Smooth muscle cell (in vitro differentiated cells): ENCODE measurements at regions not wholly inside any gene's neighbourhood (a gene's known extent, or its start where the extent isn't known, plus 50 kb on each side); places are given as distances from the start of the nearest gene placed in this dataset.

Experiments
- DNase-seq: peaks from one replicate; lab custom pipeline; 2025; ENCODE audit not compliant: unreplicated experiment; lab: John Stamatoyannopoulos, UW
- H2AFZ ChIP-seq: fragments of 200-600 bp; sonication (generic); 2 replicates; pipeline ENCODE4 v1.6.0; 2016; ENCODE audit warnings: antibody characterized with exemption, low read depth, mild to moderate bottlenecking
- H3F3A ChIP-seq: fragments of 200-600 bp; sonication (generic); 2 replicates; pipeline ENCODE4 v1.6.0; 2017; ENCODE audit warnings: antibody characterized with exemption, low read depth
- H3K27ac ChIP-seq: fragments of 200-600 bp; sonication (generic); 2 replicates; pipeline ENCODE4 v1.5.1; 2016; ENCODE audit warnings: low read depth, mild to moderate bottlenecking
- H3K27me3 ChIP-seq: fragments of 200-600 bp; sonication (generic); 2 replicates; pipeline ENCODE4 v1.6.1; 2016; ENCODE audit warnings: low read depth, mild to moderate bottlenecking
- H3K36me3 ChIP-seq: fragments of 200-600 bp; sonication (generic); 2 replicates; pipeline ENCODE4 v1.5.1; 2016; ENCODE audit warnings: low read depth
- H3K4me1 ChIP-seq: fragments of 200-600 bp; sonication (generic); 2 replicates; pipeline ENCODE4 v1.5.1; 2016; ENCODE audit warnings: low read depth
- H3K4me2 ChIP-seq: fragments of 200-600 bp; sonication (generic); 2 replicates; pipeline ENCODE4 v1.6.0; 2016; ENCODE audit warnings: mild to moderate bottlenecking
- H3K4me3 ChIP-seq: fragments of 200-600 bp; sonication (generic); 2 replicates; pipeline ENCODE4 v1.5.1; 2016; ENCODE audit warnings: mild to moderate bottlenecking
- H3K79me2 ChIP-seq: fragments of 200-600 bp; sonication (generic); 2 replicates; pipeline ENCODE4 v1.6.0; 2016; ENCODE audit warnings: low read depth, mild to moderate bottlenecking
- H3K9ac ChIP-seq: fragments of 200-600 bp; sonication (generic); 2 replicates; pipeline ENCODE4 v1.6.0; 2016; ENCODE audit warnings: low read depth
- H3K9me3 ChIP-seq: fragments of 200-600 bp; sonication (generic); replicated peaks from 2 replicates; pipeline ENCODE4 v1.5.1; 2016; ENCODE audit warnings: low read depth
- H4K20me1 ChIP-seq: fragments of 200-600 bp; sonication (generic); 2 replicates; pipeline ENCODE4 v1.6.0; 2016; ENCODE audit warnings: low read depth
- WGBS: methylation state at CpG from one replicate; pipeline ENCODE4 v1.1.7; 2016; ENCODE audit warnings: low lambda C conversion rate; 5-methylcytosine and 5-hydroxymethylcytosine counted together
- TF ChIP-seq, protein P1 (sequence below): fragments of 200-600 bp; sonication (generic); IDR thresholded peaks from 2 replicates; pipeline ENCODE4 v1.5.1; 2017; ENCODE audit warnings: borderline replicate concordance, mild to moderate bottlenecking, antibody characterized with exemption; ENCODE audit not compliant: insufficient read depth, poor library complexity, severe bottlenecking

DNA sequence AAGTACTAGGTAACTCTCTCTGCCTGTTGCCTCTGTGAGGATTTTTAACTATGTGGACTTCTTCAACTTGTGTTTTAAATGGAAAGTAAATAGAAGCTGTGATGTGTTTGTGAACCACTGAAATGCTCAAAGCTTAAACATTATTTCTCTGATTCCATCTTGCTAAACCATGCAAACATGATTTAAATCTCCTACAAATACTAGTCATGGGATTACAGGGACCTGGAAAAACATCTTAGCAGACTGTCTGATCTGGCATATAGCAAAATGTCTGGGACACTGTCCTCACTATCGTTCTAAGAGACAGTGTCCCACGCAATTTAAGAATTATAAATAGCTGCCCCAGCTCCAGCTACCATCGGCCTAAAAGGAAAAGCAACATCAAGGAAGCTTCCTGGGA lies 914.5 kb upstream of the FAT3 start:
- Histone ChIP-seq H3K4me2 (no peak overlapping the region), H3K4me1 (no peaks in the 10 kb centered on the region), H3K9ac (no peak overlapping the region), H3K36me3 (no peaks in the 10 kb centered on the region), H3F3A (no peaks in the 10 kb centered on the region), H3K27ac (no peak overlapping the region), H3K9me3 (no peaks in the 10 kb centered on the region), H4K20me1 (no peaks in the 10 kb centered on the region), H3K27me3 (no peaks in the 10 kb centered on the region), H2AFZ (no peak overlapping the region), H3K4me3 (no peak overlapping the region), H3K79me2 (no peaks in the 10 kb centered on the region)
- TF ChIP-seq, protein P1, sequence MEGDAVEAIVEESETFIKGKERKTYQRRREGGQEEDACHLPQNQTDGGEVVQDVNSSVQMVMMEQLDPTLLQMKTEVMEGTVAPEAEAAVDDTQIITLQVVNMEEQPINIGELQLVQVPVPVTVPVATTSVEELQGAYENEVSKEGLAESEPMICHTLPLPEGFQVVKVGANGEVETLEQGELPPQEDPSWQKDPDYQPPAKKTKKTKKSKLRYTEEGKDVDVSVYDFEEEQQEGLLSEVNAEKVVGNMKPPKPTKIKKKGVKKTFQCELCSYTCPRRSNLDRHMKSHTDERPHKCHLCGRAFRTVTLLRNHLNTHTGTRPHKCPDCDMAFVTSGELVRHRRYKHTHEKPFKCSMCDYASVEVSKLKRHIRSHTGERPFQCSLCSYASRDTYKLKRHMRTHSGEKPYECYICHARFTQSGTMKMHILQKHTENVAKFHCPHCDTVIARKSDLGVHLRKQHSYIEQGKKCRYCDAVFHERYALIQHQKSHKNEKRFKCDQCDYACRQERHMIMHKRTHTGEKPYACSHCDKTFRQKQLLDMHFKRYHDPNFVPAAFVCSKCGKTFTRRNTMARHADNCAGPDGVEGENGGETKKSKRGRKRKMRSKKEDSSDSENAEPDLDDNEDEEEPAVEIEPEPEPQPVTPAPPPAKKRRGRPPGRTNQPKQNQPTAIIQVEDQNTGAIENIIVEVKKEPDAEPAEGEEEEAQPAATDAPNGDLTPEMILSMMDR: no peak
- no peak for DNase-seq
- 81% methylated on average over 3 of the region's 3 CpGs for WGBS

DNA sequence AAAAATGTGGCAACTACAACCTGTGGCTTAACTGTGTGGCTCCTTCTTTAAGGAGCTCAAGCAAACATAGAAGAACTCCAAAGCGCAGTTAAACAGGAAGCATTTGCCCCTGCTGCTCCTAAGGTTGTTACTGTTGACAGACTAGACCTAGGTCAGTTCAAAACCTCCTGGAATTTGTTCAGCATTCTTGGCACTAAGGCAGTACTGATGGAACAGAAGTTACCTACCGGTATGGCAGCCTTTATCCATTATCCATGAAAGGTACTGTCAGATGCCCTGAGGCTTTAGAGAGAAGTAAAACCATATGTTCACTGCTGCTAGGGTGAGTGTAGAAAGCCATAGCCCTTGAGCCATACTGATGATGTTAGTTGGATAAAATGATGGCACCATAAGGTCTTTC lies 916.5 kb upstream of the FAT3 start:
- no peak overlapping the region for H3K27ac ChIP-seq
- H3K4me1 ChIP-seq: no peaks in the 10 kb centered on the region
- TF ChIP-seq, protein P1: no peak
- H3K4me2 ChIP-seq: no peak overlapping the region
- no peaks in the 10 kb centered on the region for H3K36me3 ChIP-seq
- H3F3A ChIP-seq: no peaks in the 10 kb centered on the region
- no peaks in the 10 kb centered on the region for H4K20me1 ChIP-seq
- no peaks in the 10 kb centered on the region for H3K9me3 ChIP-seq
- no peak overlapping the region for H3K9ac ChIP-seq
- no peaks in the 10 kb centered on the region for H3K79me2 ChIP-seq
- WGBS: 78% methylated on average over 2 of the region's 2 CpGs
- H3K4me3 ChIP-seq: no peak overlapping the region
- no peaks in the 10 kb centered on the region for H3K27me3 ChIP-seq
- DNase-seq: no peak
- H2AFZ ChIP-seq: no peak overlapping the region

DNA sequence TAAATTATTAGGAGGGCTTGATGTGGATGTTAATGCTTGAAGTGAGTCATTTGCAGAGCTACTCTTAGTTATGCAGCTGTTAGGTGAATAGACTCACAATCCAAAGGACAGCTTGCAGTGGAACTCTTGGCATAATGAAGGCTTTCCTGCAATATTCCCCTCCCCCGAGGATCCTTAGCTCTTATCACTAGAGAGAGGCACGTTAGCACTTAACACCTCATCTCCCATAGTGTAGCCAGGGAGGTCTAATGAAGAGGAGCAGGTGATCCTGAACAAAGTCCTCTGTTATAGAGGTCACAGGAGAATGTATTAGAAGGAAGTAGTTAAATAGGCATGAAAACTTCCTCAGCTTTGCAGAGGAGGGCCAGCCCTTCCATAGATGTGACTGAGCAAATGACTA lies 919.2 kb upstream of the FAT3 start:
- Histone ChIP-seq H3K4me3 (no peak overlapping the region), H3K79me2 (no peaks in the 10 kb centered on the region), H4K20me1 (no peaks in the 10 kb centered on the region), H3K4me2 (no peak overlapping the region), H2AFZ (no peak overlapping the region), H3K9ac (no peak overlapping the region), H3K9me3 (no peaks in the 10 kb centered on the region), H3K27me3 (no peaks in the 10 kb centered on the region), H3K36me3 (no peaks in the 10 kb centered on the region), H3F3A (no peaks in the 10 kb centered on the region), H3K4me1 (no peaks in the 10 kb centered on the region), H3K27ac (no peak overlapping the region)
- TF ChIP-seq, protein P1: no peak
- WGBS: 48% methylated on average over 2 of the region's 2 CpGs
- no peak for DNase-seq

GRCh38 chr11:91303749-91304148 lies 920.9 kb upstream of the FAT3 start:
- no peak overlapping the region for H3K27ac ChIP-seq
- H3F3A ChIP-seq: no peaks in the 10 kb centered on the region
- H3K27me3 ChIP-seq: no peaks in the 10 kb centered on the region
- H3K9me3 ChIP-seq: no peaks in the 10 kb centered on the region
- 93% methylated on average over 2 of the region's 2 CpGs for WGBS
- H3K4me2 ChIP-seq: no peak overlapping the region
- no peaks in the 10 kb centered on the region for H4K20me1 ChIP-seq
- TF ChIP-seq, protein P1: no peak
- H3K36me3 ChIP-seq: no peaks in the 10 kb centered on the region
- no peaks in the 10 kb centered on the region for H3K79me2 ChIP-seq
- no peaks in the 10 kb centered on the region for H3K4me1 ChIP-seq
- DNase-seq: no peak
- H3K4me3 ChIP-seq: no peak overlapping the region
- no peak overlapping the region for H3K9ac ChIP-seq
- no peak overlapping the region for H2AFZ ChIP-seq
